HL-60 (cell line): ENCODE measurements at regions not wholly inside any gene's neighbourhood (a gene's known extent, or its start where the extent isn't known, plus 50 kb on each side); places are given as distances from the start of the nearest gene placed in this dataset.

ENCODE experiments used
- GABPA ChIP-seq: IDR thresholded peaks from 2 replicates; pipeline ENCODE4 v1.6.1; 2012; ENCODE audit warnings: low read depth
- POLR2AphosphoS5 ChIP-seq: IDR thresholded peaks from 2 replicates; pipeline ENCODE4 v1.6.1; 2012; ENCODE audit warnings: low read depth
- TF ChIP-seq, protein P1 (sequence below): IDR thresholded peaks from one replicate; pipeline ENCODE4 v1.5.1; 2011; ENCODE audit warnings: low read length, control low read depth, inconsistent platforms; ENCODE audit not compliant: insufficient read depth

DNA sequence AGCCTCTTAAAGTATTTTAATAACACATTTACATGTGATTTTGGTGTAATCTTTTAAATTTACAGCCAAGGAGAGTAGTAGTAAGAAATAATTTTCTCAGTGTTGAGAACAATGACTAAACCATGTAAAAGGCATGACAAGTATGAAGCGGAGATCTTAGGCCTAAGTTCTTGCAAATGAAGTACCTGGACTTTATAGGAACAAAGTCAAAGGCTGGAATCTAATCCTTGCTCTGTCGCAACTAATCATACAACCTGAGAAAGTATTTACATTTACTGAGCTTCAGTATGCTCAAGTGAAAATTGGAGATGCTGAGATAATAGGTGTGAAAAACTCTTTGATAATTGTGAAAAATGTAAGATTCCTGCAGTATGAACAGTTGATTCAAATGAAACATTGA is 86.4 kb upstream of the VGLL3 start:
- TF ChIP-seq, protein P1, sequence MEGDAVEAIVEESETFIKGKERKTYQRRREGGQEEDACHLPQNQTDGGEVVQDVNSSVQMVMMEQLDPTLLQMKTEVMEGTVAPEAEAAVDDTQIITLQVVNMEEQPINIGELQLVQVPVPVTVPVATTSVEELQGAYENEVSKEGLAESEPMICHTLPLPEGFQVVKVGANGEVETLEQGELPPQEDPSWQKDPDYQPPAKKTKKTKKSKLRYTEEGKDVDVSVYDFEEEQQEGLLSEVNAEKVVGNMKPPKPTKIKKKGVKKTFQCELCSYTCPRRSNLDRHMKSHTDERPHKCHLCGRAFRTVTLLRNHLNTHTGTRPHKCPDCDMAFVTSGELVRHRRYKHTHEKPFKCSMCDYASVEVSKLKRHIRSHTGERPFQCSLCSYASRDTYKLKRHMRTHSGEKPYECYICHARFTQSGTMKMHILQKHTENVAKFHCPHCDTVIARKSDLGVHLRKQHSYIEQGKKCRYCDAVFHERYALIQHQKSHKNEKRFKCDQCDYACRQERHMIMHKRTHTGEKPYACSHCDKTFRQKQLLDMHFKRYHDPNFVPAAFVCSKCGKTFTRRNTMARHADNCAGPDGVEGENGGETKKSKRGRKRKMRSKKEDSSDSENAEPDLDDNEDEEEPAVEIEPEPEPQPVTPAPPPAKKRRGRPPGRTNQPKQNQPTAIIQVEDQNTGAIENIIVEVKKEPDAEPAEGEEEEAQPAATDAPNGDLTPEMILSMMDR = no peak
- TF ChIP-seq POLR2AphosphoS5 (no peak), GABPA (no peak)
